ENCODE measurements at regions not wholly inside any gene's neighbourhood (a gene's known extent, or its start where the extent isn't known, plus 50 kb on each side); places are given as distances from the start of the nearest gene placed in this dataset.
A peak's percentile ranks its signal among the peaks of the same experiment; 100 is the strongest.

GRCh38 chr5:172569861-172570558 is 71.1 kb upstream of the NEURL1B start:
- no peaks in the 10 kb centered on the region for H3K9me3 ChIP-seq (ENCODE audit: control insufficient read depth in 2 of 2, low read length in 2 of 2)
- H3K9ac ChIP-seq (ENCODE audit: low read depth in 1 of 2, low read length in 2 of 2): peak overlapping the region in 1 of 2 donors; percentile 44
- H3K27ac ChIP-seq (ENCODE audit: low read depth in 2 of 2, low read length in 2 of 2): peak overlapping the region; percentile 32 to 60
- H3K36me3 ChIP-seq (ENCODE audit: control insufficient read depth in 2 of 2, insufficient read depth in 2 of 2, low read length in 2 of 2): no peaks in the 10 kb centered on the region
- H3K27me3 ChIP-seq (ENCODE audit: control insufficient read depth in 2 of 2, insufficient read depth in 2 of 2, low read length in 2 of 2): no peaks in the 10 kb centered on the region
- H3K4me1 ChIP-seq (ENCODE audit: control insufficient read depth in 2 of 2, insufficient read depth in 2 of 2, low read length in 2 of 2): peaks cover 19 to 39% of the 10 kb centered on the region in 2 donors
- peak overlapping the region; percentile 33 to 42 for H3K4me3 ChIP-seq (ENCODE audit: low read length in 2 of 2)

- Histone ChIP-seq H3K4me3 (ENCODE audit: low read length in 2 of 2) (no peak overlapping the region), H3K9me3 (ENCODE audit: control insufficient read depth in 2 of 2, low read length in 2 of 2) (no peaks in the 10 kb centered on the region), H3K27ac (ENCODE audit: low read depth in 2 of 2, low read length in 2 of 2) (peak overlapping the region; percentile 41 to 64), H3K9ac (ENCODE audit: low read depth in 1 of 2, low read length in 2 of 2) (no peak overlapping the region), H3K4me1 (ENCODE audit: control insufficient read depth in 2 of 2, insufficient read depth in 2 of 2, low read length in 2 of 2) (peaks cover 24 to 54% of the 10 kb centered on the region in 2 donors), H3K36me3 (ENCODE audit: control insufficient read depth in 2 of 2, insufficient read depth in 2 of 2, low read length in 2 of 2) (no peaks in the 10 kb centered on the region), H3K27me3 (ENCODE audit: control insufficient read depth in 2 of 2, insufficient read depth in 2 of 2, low read length in 2 of 2) (no peaks in the 10 kb centered on the region)
Observed at GRCh38 chr5:172568308-172568910, 72.7 kb upstream of the NEURL1B start.

GRCh38 chr5:172567843-172568242 is 73.2 kb upstream of the NEURL1B start:
- H3K9ac ChIP-seq (ENCODE audit: low read depth in 1 of 2, low read length in 2 of 2): no peak overlapping the region
- peaks cover 24 to 54% of the 10 kb centered on the region in 2 donors for H3K4me1 ChIP-seq (ENCODE audit: control insufficient read depth in 2 of 2, insufficient read depth in 2 of 2, low read length in 2 of 2)
- no peak overlapping the region for H3K4me3 ChIP-seq (ENCODE audit: low read length in 2 of 2)
- peak overlapping the region; percentile 41 to 64 for H3K27ac ChIP-seq (ENCODE audit: low read depth in 2 of 2, low read length in 2 of 2)
- H3K36me3 ChIP-seq (ENCODE audit: control insufficient read depth in 2 of 2, insufficient read depth in 2 of 2, low read length in 2 of 2): no peaks in the 10 kb centered on the region
- H3K27me3 ChIP-seq (ENCODE audit: control insufficient read depth in 2 of 2, insufficient read depth in 2 of 2, low read length in 2 of 2): no peaks in the 10 kb centered on the region
- no peaks in the 10 kb centered on the region for H3K9me3 ChIP-seq (ENCODE audit: control insufficient read depth in 2 of 2, low read length in 2 of 2)

- Histone ChIP-seq H3K9me3 (ENCODE audit: control insufficient read depth in 2 of 2, low read length in 2 of 2) (no peaks in the 10 kb centered on the region), H3K4me1 (ENCODE audit: control insufficient read depth in 2 of 2, insufficient read depth in 2 of 2, low read length in 2 of 2) (peaks cover 24 to 54% of the 10 kb centered on the region in 2 donors), H3K4me3 (ENCODE audit: low read length in 2 of 2) (no peak overlapping the region), H3K27me3 (ENCODE audit: control insufficient read depth in 2 of 2, insufficient read depth in 2 of 2, low read length in 2 of 2) (no peaks in the 10 kb centered on the region), H3K9ac (ENCODE audit: low read depth in 1 of 2, low read length in 2 of 2) (no peak overlapping the region), H3K36me3 (ENCODE audit: control insufficient read depth in 2 of 2, insufficient read depth in 2 of 2, low read length in 2 of 2) (no peaks in the 10 kb centered on the region), H3K27ac (ENCODE audit: low read depth in 2 of 2, low read length in 2 of 2) (no peak overlapping the region)
Observed at GRCh38 chr5:172567294-172567693, 73.8 kb upstream of the NEURL1B start.

GRCh38 chr5:172565931-172566665 is 75.0 kb upstream of the NEURL1B start:
- Histone ChIP-seq H3K36me3 (ENCODE audit: control insufficient read depth in 2 of 2, insufficient read depth in 2 of 2, low read length in 2 of 2) (no peaks in the 10 kb centered on the region), H3K9me3 (ENCODE audit: control insufficient read depth in 2 of 2, low read length in 2 of 2) (no peaks in the 10 kb centered on the region), H3K27ac (ENCODE audit: low read depth in 2 of 2, low read length in 2 of 2) (no peak overlapping the region), H3K4me3 (ENCODE audit: low read length in 2 of 2) (no peak overlapping the region), H3K27me3 (ENCODE audit: control insufficient read depth in 2 of 2, insufficient read depth in 2 of 2, low read length in 2 of 2) (no peaks in the 10 kb centered on the region), H3K9ac (ENCODE audit: low read depth in 1 of 2, low read length in 2 of 2) (no peak overlapping the region), H3K4me1 (ENCODE audit: control insufficient read depth in 2 of 2, insufficient read depth in 2 of 2, low read length in 2 of 2) (peaks cover 24 to 50% of the 10 kb centered on the region in 2 donors)

GRCh38 chr5:172565455-172565854 is 75.6 kb upstream of the NEURL1B start:
- H3K9ac ChIP-seq (ENCODE audit: low read depth in 1 of 2, low read length in 2 of 2): no peak overlapping the region

GRCh38 chr5:172564883-172565282 is 76.2 kb upstream of the NEURL1B start:
- Histone ChIP-seq H3K27me3 (ENCODE audit: control insufficient read depth in 2 of 2, insufficient read depth in 2 of 2, low read length in 2 of 2) (no peaks in the 10 kb centered on the region), H3K9ac (ENCODE audit: low read depth in 1 of 2, low read length in 2 of 2) (no peak overlapping the region), H3K4me1 (ENCODE audit: control insufficient read depth in 2 of 2, insufficient read depth in 2 of 2, low read length in 2 of 2) (peaks cover 21 to 39% of the 10 kb centered on the region in 2 donors), H3K9me3 (ENCODE audit: control insufficient read depth in 2 of 2, low read length in 2 of 2) (no peaks in the 10 kb centered on the region), H3K27ac (ENCODE audit: low read depth in 2 of 2, low read length in 2 of 2) (peak overlapping the region in 1 of 2 donors; percentile 0), H3K36me3 (ENCODE audit: control insufficient read depth in 2 of 2, insufficient read depth in 2 of 2, low read length in 2 of 2) (no peaks in the 10 kb centered on the region), H3K4me3 (ENCODE audit: low read length in 2 of 2) (no peak overlapping the region)

More at GRCh38 chr5:172565455-172565854, 75.6 kb upstream of the NEURL1B start:
- Histone ChIP-seq H3K9me3 (ENCODE audit: control insufficient read depth in 2 of 2, low read length in 2 of 2) (no peaks in the 10 kb centered on the region), H3K4me1 (ENCODE audit: control insufficient read depth in 2 of 2, insufficient read depth in 2 of 2, low read length in 2 of 2) (peaks cover 24 to 45% of the 10 kb centered on the region in 2 donors), H3K27ac (ENCODE audit: low read depth in 2 of 2, low read length in 2 of 2) (no peak overlapping the region), H3K36me3 (ENCODE audit: control insufficient read depth in 2 of 2, insufficient read depth in 2 of 2, low read length in 2 of 2) (no peaks in the 10 kb centered on the region), H3K4me3 (ENCODE audit: low read length in 2 of 2) (no peak overlapping the region), H3K27me3 (ENCODE audit: control insufficient read depth in 2 of 2, insufficient read depth in 2 of 2, low read length in 2 of 2) (no peaks in the 10 kb centered on the region)

GRCh38 chr5:172564188-172564587 is 76.9 kb upstream of the NEURL1B start:
- Histone ChIP-seq H3K4me3 (ENCODE audit: low read length in 2 of 2) (no peak overlapping the region), H3K27me3 (ENCODE audit: control insufficient read depth in 2 of 2, insufficient read depth in 2 of 2, low read length in 2 of 2) (no peaks in the 10 kb centered on the region), H3K9me3 (ENCODE audit: control insufficient read depth in 2 of 2, low read length in 2 of 2) (no peaks in the 10 kb centered on the region), H3K36me3 (ENCODE audit: control insufficient read depth in 2 of 2, insufficient read depth in 2 of 2, low read length in 2 of 2) (no peaks in the 10 kb centered on the region), H3K27ac (ENCODE audit: low read depth in 2 of 2, low read length in 2 of 2) (peak overlapping the region; percentile 0 to 16), H3K9ac (ENCODE audit: low read depth in 1 of 2, low read length in 2 of 2) (peak overlapping the region in 1 of 2 donors; percentile 5), H3K4me1 (ENCODE audit: control insufficient read depth in 2 of 2, insufficient read depth in 2 of 2, low read length in 2 of 2) (peaks cover 17 to 32% of the 10 kb centered on the region in 2 donors)

GRCh38 chr5:172562443-172562842 is 78.6 kb upstream of the NEURL1B start:
- peaks cover 19% of the 10 kb centered on the region in 2 donors for H3K4me1 ChIP-seq (ENCODE audit: control insufficient read depth in 2 of 2, insufficient read depth in 2 of 2, low read length in 2 of 2)

GRCh38 chr5:172561151-172561550 is 79.9 kb upstream of the NEURL1B start:
- peaks cover 20 to 22% of the 10 kb centered on the region in 2 donors for H3K4me1 ChIP-seq (ENCODE audit: control insufficient read depth in 2 of 2, insufficient read depth in 2 of 2, low read length in 2 of 2)
- no peak overlapping the region for H3K9ac ChIP-seq (ENCODE audit: low read depth in 1 of 2, low read length in 2 of 2)
- H3K27ac ChIP-seq (ENCODE audit: low read depth in 2 of 2, low read length in 2 of 2): no peak overlapping the region
- no peaks in the 10 kb centered on the region for H3K27me3 ChIP-seq (ENCODE audit: control insufficient read depth in 2 of 2, insufficient read depth in 2 of 2, low read length in 2 of 2)
- H3K36me3 ChIP-seq (ENCODE audit: control insufficient read depth in 2 of 2, insufficient read depth in 2 of 2, low read length in 2 of 2): no peaks in the 10 kb centered on the region
- no peak overlapping the region for H3K4me3 ChIP-seq (ENCODE audit: low read length in 2 of 2)
- no peaks in the 10 kb centered on the region for H3K9me3 ChIP-seq (ENCODE audit: control insufficient read depth in 2 of 2, low read length in 2 of 2)

More at GRCh38 chr5:172562443-172562842, 78.6 kb upstream of the NEURL1B start:
- H3K27me3 ChIP-seq (ENCODE audit: control insufficient read depth in 2 of 2, insufficient read depth in 2 of 2, low read length in 2 of 2): no peaks in the 10 kb centered on the region
- H3K9me3 ChIP-seq (ENCODE audit: control insufficient read depth in 2 of 2, low read length in 2 of 2): no peaks in the 10 kb centered on the region
- no peak overlapping the region for H3K27ac ChIP-seq (ENCODE audit: low read depth in 2 of 2, low read length in 2 of 2)
- no peak overlapping the region for H3K9ac ChIP-seq (ENCODE audit: low read depth in 1 of 2, low read length in 2 of 2)
- H3K36me3 ChIP-seq (ENCODE audit: control insufficient read depth in 2 of 2, insufficient read depth in 2 of 2, low read length in 2 of 2): no peaks in the 10 kb centered on the region
- no peak overlapping the region for H3K4me3 ChIP-seq (ENCODE audit: low read length in 2 of 2)

Data from mucosa of rectum (tissue), 2 donors.